GM18511 (cell line): ENCODE measurements at regions not wholly inside any gene's neighbourhood (a gene's known extent, or its start where the extent isn't known, plus 50 kb on each side); places are given as distances from the start of the nearest gene placed in this dataset.
A peak's percentile ranks its signal among the peaks of the same experiment; 100 is the strongest.

Source experiments
- ATAC-seq: cut with Tn5 transposase; IDR thresholded peaks from one replicate; pipeline ENCODE4 v1.9.1; 2021; ENCODE audit warnings: mild to moderate bottlenecking, moderate library complexity; ENCODE audit not compliant: unreplicated experiment

GRCh38 chr10:7507887-7508726, 97.3 kb upstream of the SFMBT2 start:
- no peak for ATAC-seq

DNA sequence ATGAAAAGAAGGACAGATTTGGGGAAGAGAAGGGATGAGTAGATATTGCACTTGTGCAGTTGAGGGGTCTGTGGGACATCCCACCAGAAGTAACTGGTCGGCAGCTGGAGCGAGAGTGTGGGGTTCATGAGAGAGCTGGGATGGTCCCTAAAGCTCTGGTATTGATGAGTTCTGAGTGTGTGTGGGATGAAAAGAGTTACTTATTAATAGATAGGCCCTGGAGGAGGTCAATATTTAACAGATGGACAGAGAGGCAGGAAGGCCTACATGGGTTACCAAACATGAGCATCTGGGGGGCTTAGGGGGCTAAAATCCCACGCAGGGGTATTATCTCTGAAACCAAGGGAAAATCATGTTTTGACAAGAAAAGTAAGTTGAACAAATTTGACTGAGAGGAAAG, 95.7 kb upstream of the SFMBT2 start:
- no peak for ATAC-seq

DNA sequence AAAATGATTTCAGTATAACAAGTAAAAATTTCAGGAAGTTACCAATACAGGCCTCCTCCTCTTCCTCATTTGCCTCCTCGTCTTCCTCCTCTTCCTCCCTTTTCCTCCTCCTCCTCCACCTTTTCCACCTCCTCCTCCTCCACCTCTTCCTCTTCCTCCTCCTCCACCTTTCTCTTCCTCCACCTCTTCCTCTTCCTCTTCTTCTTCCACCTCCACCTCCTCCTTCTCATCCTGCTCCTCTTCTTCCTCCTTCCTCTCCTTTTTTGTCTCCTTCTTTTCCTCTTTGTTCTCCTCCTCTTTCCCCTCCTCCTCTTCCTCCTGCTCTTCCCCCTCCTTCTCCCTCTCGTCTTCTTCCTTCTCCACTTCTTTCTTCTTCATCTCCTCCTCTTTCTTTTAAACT, 94.4 kb upstream of the SFMBT2 start:
- no peak for ATAC-seq

DNA sequence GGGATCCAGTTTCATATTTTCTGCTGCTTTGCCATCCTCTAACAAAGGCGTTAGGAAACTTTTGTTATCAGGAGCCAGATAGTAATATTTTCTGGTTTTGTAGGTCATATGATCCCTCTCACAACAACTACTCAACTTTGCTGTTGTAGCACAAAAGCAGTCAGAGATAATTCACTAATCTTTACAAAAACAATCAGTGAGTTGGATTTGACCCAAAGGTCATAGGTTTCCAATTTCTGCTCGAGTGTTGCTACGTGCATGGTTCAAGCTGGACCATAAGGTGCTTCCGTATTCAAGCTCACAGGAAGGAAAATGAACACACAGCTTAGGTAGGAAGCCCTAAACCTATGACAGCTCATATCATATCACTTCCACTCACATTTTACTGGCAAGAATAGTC, 92.4 kb upstream of the SFMBT2 start:
- no peak for ATAC-seq

- ATAC-seq = no peak
Measured at GRCh38 chr10:7501157-7501556, 90.3 kb upstream of the SFMBT2 start.

- no peak for ATAC-seq
Measured at GRCh38 chr10:7498111-7498510, 87.3 kb upstream of the SFMBT2 start.

- no peak for ATAC-seq
Measured at GRCh38 chr10:7493996-7494395, 83.2 kb upstream of the SFMBT2 start.

- peak; percentile 44 for ATAC-seq
Measured at GRCh38 chr10:7492660-7493046, 81.8 kb upstream of the SFMBT2 start.

DNA sequence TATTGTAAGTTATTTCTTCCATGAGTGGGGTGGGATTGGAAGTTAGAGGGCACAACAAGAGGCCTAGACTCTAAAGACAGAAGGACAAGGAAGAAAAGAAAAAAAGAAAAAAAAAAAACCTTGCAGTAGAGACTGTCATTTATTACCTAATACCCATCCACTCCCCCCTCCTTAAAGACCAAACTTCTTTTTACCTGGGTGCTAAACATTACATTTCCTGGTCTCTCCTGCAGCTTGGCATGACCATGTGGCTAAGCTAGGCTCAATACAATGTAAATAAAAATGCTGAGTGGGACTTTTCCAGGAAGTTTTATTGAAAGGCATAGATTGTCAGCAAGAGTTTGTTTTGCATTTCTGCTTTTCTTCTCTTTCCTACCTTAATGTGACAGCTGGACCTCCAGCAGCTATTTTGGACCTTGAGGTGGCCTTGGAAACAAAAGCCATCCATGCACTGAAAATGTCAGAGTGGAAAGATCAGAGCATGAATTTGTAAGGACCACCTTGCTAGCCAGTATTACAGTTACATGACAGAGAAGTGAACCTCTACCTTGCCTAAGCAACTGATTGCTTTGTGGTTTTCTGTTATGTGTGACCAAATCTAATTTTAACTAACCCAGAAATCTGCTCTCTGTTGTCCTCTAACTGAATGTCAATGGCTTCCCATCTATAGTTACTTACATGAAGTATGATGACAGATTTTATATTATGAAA, 81.3 kb upstream of the SFMBT2 start:
- ATAC-seq = peak; percentile 92

DNA sequence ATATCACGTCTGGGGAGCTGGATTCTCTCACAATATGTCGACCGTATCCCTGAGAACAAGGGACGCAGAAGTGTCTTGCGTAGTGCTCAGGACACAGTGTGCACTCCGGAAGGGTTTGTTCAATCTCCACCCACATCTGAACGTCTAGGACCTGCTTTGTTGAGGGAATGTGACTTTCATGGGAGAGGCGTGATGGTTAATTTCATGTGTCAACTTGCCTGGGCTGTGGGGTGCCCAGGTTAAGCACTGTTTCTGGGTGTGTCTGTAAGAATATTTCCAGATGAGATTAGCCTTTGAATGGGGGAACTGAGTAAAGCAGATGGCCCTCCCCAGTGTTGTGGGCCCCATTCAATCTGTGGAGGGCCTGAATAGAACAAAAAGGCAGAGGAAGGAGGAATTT, 80.4 kb upstream of the SFMBT2 start:
- ATAC-seq = no peak

GRCh38 chr10:7488418-7488829, 77.6 kb upstream of the SFMBT2 start:
- ATAC-seq = no peak

GRCh38 chr10:7487528-7487927, 76.7 kb upstream of the SFMBT2 start:
- ATAC-seq = no peak

DNA sequence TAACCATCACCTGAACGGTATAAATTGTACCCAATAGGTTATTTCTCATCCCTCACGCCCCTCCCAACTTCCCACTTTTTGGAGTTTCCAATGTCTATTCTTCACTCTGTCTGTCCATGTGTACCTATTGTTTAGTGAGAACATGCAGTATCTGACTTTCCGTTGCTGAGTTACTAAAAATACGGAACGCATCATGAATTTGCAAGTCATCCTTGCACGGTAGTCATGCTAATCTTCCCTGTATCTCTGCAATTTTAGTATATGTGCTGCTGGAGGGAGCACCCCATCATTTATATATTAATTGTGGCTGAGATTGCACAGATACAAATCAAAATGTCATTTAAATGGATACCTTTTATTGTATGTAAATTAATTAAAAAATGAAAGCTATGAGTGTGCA, 75.7 kb upstream of the SFMBT2 start:
- no peak for ATAC-seq

DNA sequence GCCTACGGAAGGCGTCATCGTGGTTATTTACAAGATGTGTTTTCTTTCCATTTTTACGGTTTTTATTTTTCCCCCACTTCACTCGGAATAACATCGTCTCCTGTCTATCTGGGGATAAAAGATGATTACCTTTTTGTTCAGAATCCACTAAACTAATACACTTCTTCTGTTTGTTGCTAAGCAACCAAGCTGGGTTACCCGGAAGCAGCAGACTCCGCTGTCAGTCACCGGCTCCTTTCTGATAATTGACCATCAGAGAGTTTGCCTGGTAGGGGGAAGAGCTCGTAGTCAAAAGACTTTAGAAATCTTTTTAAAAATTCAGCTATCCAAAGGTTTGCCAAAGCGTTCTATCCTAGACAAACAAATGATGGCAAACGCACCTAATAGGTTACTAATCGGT, 75.0 kb upstream of the SFMBT2 start:
- ATAC-seq = no peak

DNA sequence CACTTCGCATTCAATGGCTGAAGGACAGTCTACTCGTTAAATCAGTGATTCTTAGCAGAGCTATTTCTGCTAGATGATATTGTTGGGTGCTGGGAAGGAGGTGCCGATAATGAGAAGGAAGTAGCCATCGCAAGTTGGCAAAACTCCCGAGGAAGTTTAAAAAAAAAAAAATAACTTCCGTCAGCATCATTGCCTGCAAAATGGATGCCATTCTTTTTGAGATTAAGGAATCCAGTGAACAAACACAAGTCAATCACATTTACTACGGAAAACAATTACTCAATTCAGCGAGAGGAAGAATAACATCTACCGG, 74.4 kb upstream of the SFMBT2 start:
- no peak for ATAC-seq

GRCh38 chr10:7484456-7485243, 73.8 kb upstream of the SFMBT2 start:
- peak; percentile 80 for ATAC-seq

DNA sequence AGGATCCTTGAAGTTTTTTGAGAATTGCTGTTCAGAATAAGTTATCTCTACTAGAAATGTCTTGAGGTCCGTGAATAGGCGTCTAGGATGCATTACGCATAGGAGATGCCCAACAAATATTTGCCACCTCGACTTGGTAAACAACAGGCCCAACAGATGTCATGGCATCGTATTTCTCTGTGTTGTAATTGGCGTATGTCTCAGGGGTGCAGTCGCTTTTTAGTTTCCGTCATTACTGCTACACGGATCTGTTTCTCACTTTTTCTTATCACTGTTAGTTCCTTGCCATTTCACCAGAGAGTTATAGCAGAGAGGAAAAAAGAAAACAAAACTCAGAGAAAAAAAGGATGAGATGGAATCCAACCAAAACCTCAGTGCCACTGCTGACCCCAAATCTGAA, 73.0 kb upstream of the SFMBT2 start:
- ATAC-seq = no peak

DNA sequence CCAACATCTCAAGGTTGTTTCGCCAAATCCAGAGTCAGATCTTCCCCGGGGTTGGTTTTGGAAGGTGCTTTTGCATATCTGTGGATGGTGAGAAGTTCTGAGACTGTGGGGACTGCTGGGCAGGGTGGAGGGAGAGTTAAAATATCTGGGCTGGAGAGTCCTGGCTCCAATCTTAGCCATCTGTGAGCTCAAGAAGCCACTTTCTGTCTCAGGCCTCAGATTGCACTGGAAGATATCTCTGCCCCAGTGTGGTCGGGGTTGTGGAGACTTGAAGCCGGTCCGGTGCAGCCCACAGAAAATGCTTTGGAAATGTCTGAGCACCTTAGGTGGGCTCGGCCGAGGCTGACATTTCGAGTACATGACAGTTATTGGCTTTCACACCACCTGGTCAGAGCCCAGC, 72.2 kb upstream of the SFMBT2 start:
- ATAC-seq = no peak

- ATAC-seq = no peak
Measured at GRCh38 chr10:7481368-7481765, 70.5 kb upstream of the SFMBT2 start.

DNA sequence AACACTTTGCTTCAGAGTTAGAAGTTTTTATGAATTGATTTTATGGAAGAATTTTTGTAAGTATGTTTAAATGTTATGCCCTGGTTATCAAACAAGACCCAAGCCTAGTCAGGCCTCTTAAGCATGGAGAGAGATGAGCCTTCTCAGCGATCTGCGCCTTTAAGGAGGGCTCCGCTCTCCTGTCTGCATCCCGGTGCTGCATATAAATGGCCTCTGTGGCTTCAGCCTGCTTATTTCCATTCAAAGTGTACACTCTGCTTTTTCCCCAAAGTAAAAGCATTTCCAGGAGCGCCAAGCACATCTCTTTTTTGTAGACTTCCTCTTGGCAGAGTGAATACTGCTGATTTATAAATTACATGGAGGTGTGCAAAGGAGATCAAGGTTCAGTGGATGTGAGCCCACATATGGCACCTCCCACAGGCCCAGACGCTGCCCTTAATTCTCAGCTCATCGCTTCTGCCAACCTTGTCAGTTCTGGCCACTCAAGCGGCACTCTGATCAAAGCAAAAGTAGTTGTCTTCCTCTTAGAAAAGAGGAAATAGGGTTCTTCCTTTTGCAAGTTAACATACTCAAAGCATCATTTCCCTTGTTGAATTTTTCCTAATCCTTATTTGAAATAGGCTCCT, 70.0 kb upstream of the SFMBT2 start:
- ATAC-seq = peak; percentile 60

DNA sequence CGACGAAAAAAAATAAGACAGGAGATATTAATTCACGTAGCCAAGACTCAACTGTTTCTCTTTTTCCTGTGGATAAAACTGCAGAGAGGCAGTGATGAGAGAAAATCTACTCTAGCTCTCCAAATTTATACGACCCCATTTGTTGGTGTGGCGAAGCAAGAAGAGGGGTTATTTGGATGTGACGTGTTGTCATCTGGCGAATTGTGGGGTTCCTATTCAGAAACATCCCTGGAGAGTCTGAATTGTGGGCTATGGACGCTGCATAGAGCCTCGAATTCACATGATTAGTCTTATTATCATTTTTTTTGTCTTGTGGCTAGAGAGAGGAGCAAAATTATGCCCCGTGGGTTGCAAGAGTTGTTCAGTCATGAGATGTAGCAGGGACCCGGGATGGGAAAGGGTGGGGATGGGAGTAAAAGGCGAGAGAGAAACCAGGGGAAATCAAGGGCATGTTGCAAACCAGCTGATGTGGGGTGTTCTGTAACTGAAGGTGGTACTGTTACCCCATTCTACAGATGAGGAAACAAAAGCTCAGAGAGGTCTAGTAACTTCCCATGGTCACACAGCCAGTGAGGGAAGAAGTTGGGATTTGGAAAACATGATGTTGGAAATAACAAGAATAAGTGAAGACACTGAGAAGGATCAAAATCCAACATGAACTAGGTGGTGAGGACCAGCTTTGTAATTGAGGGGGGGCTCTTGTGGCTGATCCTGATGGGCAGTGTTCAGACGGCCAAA, 69.2 kb upstream of the SFMBT2 start:
- no peak for ATAC-seq
